Fibroblast of mammary gland (primary cell): ENCODE measurements at regions not wholly inside any gene's neighbourhood (a gene's known extent, or its start where the extent isn't known, plus 50 kb on each side); places are given as distances from the start of the nearest gene placed in this dataset.

Experiments used
- DNase-seq: peaks from one replicate; pipeline ENCODE4 v3.0.0-alpha.2; 2010; ENCODE audit warnings: low read depth
- H3K4me3 ChIP-seq: 2 replicates; pipeline ENCODE4 v1.5.1; 2011; ENCODE audit warnings: low read depth, mild to moderate bottlenecking, low read length, moderate library complexity; ENCODE audit not compliant: control insufficient read depth
- TF ChIP-seq, protein P1 (sequence below): conservative IDR thresholded peaks from 2 replicates; pipeline ENCODE4 v1.5.1; 2011; ENCODE audit warnings: low read depth, low read length, inconsistent platforms; ENCODE audit not compliant: control insufficient read depth, insufficient read depth

DNA sequence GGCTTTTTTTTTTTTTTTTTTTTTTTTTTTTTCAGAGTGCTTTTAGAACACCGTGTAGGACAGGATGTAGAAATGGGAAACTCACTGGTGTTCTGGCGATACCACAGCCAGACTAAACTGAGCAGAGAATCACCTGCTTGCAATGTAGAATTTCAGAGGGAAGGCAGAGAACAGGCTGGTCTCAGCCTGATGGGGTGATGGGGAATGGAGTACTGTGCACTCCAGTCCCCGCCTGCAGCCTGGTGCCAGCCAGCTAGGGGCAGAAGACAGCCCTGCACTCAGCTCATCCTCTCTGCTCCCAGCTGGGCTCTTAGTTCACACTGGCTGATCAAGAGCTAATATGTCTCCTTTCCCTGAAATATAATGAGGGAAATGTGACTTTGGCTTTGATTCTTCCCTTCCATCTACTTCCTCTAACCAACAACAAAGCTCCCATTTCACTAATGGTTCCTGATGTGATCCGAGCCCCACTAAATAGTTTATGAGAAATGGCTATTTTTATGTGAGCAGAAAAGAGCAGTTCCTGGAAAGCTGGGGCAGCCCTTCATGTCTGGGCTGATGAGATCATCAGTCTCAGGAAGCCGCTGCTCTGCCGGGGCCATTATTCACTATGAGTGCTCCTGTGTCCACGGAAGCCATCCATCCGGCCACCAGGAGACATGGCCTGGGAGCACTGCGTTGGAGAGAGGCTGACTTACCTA lies 209.7 kb downstream of the GADD45G start:
- TF ChIP-seq, protein P1, sequence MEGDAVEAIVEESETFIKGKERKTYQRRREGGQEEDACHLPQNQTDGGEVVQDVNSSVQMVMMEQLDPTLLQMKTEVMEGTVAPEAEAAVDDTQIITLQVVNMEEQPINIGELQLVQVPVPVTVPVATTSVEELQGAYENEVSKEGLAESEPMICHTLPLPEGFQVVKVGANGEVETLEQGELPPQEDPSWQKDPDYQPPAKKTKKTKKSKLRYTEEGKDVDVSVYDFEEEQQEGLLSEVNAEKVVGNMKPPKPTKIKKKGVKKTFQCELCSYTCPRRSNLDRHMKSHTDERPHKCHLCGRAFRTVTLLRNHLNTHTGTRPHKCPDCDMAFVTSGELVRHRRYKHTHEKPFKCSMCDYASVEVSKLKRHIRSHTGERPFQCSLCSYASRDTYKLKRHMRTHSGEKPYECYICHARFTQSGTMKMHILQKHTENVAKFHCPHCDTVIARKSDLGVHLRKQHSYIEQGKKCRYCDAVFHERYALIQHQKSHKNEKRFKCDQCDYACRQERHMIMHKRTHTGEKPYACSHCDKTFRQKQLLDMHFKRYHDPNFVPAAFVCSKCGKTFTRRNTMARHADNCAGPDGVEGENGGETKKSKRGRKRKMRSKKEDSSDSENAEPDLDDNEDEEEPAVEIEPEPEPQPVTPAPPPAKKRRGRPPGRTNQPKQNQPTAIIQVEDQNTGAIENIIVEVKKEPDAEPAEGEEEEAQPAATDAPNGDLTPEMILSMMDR = no peak
- no peak overlapping the region for H3K4me3 ChIP-seq
- peak; percentile 11 for DNase-seq

DNA sequence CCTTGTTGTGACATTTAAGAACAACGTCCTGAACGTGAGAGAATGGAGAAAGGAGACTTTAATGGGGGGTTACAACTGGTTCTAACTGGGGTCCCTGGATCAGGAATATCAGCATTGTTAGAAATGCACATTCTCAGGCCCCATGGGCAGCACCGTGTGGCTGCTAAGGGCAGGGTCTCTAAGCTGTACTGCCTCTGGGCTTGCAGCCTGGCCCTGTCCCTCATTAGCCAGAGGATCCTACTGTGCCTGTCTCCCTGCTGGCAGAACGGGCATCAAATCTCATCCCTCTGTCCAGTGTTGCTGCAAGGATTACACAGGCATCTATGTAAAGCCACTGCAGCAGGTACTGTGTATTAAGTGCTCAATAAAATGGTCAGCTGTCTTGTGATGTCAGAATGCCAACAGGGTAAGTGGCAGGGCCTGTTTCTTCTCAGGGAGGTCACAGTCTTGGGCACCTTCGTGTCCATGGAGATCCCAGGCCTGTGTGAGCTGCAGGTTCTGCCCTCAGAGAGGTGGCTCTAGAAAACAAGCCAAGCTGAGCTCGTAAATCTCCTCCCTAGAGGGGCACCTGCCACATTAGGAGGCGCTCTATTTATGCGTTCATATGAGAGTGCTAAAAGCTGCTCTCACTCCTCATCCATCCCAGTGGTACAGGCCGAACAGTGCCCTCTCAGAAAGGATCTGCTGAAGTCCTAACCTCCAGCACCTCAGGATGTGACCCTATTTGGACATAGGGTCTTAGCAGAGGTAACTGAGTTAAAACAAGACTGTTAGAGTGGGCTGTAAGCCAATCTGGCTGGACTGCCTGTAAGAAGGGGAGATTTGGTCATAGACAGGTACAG lies 210.5 kb downstream of the GADD45G start:
- TF ChIP-seq, protein P1 = no peak
- no peak for DNase-seq
- no peak overlapping the region for H3K4me3 ChIP-seq

DNA sequence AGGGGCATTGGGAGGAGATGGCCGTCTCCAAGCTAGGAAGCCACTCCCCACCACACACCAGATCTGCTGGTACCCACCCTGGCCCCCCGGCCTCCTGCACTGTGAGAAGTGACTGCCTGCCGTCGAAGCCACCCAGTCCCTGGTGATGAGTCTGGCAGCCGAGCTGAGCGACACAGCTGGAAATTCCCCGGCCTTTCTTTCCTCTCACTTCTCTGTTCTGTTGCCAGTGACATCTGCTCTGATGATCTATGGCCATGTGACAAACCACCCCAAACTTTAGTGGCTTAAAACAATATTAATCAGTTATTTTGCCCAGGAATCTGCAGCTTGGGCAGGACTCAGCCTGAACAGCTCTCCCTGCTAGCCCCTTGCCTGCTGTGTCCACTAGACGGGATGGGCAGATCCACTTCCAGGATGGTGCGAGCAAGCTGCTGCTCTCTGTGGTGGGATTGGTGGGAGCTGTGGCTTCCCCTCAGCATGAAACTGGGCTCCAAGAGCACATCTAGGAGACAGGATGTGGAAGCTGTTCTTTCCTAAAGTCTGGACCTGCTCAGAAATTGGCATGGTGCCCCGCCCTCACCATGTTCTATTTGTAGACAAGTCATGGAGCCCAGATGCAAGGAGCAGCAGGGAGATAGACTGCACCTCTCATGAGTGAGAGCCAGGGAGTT lies 211.2 kb downstream of the GADD45G start:
- TF ChIP-seq, protein P1 = no peak
- DNase-seq = no peak
- no peak overlapping the region for H3K4me3 ChIP-seq

DNA sequence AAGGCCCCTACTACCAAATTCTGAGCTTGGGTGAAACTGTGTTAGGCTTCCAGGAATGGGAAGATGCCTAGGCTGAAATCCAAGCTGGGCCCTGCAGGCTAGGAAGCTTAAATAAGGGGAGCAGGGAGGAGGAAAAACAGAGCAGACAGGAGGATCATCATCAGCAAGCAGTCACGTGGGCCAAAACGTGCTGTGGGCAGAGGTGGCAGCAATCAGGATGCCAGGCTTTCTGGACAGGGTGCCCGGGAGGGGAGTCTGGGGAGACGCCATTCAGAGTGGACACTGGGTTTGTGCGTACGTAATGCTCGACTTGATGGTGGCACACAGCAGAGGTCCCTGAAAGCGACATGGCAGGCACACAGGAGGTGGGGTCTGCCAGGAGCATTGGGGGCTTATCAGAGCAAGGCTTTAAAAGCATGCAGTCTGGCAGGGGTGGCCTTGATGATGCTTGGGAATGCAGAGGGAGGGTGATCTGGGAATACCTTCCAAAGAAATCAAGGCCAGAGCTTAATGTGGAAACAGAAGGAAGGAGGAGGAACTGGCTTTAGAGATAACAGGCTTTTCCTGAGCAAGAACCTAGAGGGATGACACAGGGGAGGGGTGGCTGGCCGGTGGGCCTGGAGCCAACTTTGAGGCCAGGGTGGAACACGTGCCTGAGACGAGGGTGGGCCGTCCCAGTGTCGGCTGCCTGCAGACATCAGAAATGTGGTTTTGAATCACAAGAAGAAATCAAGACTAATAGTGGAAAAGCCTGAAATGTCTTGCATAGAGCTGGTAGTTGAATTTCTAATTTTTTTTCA lies 212.5 kb downstream of the GADD45G start:
- TF ChIP-seq, protein P1 = no peak
- no peak overlapping the region for H3K4me3 ChIP-seq
- DNase-seq = no peak

DNA sequence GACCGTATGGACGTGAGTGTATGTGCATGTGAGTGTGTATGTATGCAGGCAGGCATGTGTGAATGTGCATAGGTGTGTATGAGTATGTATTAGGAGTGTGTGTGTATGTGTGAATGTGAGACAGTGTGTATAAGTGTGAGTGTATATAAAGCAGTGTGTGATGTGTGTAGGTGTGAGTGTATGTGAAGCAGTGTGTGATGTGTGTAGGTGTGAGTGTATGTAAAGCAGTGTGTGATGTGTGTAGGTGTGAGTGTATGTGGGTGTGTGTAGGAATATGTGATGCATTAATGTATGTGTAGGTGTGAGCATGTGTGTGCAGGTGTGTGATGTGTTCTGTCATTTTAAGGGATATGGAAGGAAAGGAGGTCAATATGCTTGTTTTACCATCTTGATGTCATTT lies 215.5 kb downstream of the GADD45G start:
- TF ChIP-seq, protein P1 = no peak
- H3K4me3 ChIP-seq = no peak overlapping the region
- no peak for DNase-seq

DNA sequence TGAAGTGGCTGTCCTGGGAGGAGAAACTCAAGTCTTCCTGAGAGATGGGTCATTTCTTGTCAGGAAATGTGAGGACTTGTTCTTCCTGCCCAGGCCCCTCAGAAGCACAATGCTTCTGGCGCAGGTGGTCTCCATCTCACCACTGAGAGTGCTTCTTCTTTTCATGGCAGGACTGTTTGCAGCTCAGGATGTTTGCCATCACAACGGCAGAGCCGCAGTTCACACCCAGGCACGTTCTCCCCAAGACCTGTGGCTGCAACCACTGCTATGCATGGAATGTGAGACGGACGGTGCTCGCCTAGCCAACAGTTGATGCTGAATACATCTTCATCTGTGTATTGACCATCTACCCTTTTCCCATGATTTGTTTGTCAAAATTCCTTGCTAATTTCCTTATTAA lies 216.3 kb downstream of the GADD45G start:
- no peak for DNase-seq
- TF ChIP-seq, protein P1 = no peak
- H3K4me3 ChIP-seq = no peak overlapping the region
